GM21717 (cell line): ENCODE measurements at regions not wholly inside any gene's neighbourhood (a gene's known extent, or its start where the extent isn't known, plus 50 kb on each side); places are given as distances from the start of the nearest gene placed in this dataset.

Source experiments
- ATAC-seq: cut with Tn5 transposase; IDR thresholded peaks from one replicate; pipeline ENCODE4 v1.9.1; 2021; ENCODE audit warnings: mild to moderate bottlenecking, moderate library complexity; ENCODE audit not compliant: unreplicated experiment

DNA sequence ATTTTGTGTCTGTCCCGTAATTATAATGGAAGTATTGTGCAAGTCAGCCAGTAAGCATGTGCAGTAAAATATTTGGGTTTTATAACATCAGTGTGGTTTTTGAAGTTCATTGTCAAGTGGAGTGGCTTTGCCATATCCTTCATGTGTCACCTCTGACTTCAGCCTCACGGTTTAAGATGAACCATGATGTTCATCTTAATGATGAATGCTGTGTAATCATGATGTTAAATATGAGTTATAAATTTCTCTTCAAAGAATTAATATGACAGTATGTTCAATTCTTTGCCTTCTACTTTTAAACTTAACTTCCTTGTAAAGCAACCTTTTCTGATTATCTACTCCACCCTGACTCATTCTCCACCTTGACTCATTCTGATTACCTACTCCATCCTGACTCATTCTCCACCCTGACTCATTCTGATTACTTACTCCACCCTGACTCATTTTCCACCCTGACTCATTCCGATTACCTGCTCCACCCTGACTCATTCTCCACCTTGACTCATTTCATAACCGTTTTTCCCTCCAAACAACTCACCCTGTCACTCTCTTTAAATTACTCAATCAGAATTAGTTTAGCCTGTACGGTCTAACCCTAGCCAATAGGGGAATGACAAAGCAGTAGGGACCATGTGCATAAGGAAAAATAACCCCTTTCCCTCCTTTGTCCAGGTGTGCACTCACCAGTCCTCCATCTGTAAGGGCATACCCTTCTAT, 50.3 kb upstream of the ANKRD10 start:
- peak; percentile 97 for ATAC-seq
